GM12875 (cell line): ENCODE measurements at regions not wholly inside any gene's neighbourhood (a gene's known extent, or its start where the extent isn't known, plus 50 kb on each side); places are given as distances from the start of the nearest gene placed in this dataset.
"Not testable (repeated sequence)": the region's sequence is repeated elsewhere in the genome, so short reads cannot be mapped to it uniquely, and the experiment has no call there.

Experiments used
- H3K4me3 ChIP-seq: one replicate; pipeline ENCODE4 v1.5.1; 2011; ENCODE audit warnings: low read depth, low read length, control low read depth
- TF ChIP-seq, protein P1 (sequence below): IDR thresholded peaks from 2 replicates; pipeline ENCODE4 v1.5.1; 2011; ENCODE audit warnings: low read depth, mild to moderate bottlenecking, control low read depth, inconsistent platforms, low read length, moderate library complexity, borderline replicate concordance; ENCODE audit not compliant: insufficient read depth

DNA sequence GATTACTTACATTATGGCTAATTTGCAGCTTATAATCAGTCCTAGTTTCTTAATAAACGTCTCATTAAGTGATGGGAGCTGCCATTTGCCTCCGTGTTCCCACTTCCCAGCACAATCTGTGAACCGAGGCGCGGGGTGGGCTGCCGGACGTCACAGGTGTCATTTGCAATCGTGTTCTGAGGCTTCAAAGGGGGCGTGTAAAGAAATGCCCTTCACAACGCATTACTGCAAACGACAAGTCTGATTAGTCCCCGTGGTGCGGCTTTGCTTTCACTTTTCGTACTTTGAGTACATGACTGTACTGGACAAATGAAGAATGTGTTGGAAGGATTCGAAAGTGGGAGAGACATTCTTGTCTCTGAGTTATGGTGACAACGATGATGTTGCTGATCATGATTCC, 614.2 kb upstream of the ADARB2 start:
- TF ChIP-seq, protein P1, sequence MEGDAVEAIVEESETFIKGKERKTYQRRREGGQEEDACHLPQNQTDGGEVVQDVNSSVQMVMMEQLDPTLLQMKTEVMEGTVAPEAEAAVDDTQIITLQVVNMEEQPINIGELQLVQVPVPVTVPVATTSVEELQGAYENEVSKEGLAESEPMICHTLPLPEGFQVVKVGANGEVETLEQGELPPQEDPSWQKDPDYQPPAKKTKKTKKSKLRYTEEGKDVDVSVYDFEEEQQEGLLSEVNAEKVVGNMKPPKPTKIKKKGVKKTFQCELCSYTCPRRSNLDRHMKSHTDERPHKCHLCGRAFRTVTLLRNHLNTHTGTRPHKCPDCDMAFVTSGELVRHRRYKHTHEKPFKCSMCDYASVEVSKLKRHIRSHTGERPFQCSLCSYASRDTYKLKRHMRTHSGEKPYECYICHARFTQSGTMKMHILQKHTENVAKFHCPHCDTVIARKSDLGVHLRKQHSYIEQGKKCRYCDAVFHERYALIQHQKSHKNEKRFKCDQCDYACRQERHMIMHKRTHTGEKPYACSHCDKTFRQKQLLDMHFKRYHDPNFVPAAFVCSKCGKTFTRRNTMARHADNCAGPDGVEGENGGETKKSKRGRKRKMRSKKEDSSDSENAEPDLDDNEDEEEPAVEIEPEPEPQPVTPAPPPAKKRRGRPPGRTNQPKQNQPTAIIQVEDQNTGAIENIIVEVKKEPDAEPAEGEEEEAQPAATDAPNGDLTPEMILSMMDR, result no peak

GRCh38 chr10:2342206-2342605, 604.9 kb upstream of the ADARB2 start:
- no peak overlapping the region for H3K4me3 ChIP-seq
- TF ChIP-seq, protein P1, result no peak

More for the DNA sequence above, 614.2 kb upstream of the ADARB2 start:
- H3K4me3 ChIP-seq, result no peak overlapping the region

DNA sequence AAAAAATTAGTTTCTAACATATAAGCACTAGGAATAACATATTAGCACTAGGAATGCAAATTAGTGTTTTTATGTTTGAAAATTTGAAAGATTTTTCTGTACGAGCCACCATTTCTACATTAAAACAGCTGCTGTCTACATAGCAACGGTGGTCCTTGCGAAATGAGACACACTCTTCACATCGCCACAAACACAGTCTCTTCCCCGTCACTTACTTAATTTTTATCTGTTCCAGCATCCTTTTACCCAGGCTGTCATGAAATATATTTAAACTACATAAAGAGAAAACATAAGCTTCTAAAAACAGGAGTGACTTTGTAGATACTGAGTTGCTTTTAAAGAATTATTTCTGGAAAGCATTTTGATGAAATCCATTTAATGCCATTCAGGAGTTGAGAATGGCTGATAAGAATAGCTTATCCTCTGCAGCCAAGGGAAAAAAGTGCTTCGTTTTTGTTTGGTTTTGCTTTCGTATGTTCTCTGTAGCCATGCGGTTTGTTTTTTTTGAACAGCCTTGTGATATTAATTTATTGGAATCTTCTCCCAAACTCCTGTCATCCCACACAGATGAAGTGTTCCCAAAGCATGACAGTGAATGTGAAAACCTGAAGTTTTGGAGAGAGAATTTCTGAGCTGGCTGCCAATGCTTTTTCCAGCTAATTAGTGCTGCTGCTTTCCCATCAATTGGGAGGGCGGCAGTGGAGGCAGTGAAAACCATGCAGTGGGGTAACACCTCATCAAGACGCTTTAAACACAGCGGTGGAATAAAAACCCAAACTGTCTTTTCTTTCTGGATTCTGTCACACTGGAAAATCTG, 603.7 kb upstream of the ADARB2 start:
- TF ChIP-seq, protein P1, result no peak
- no peak overlapping the region for H3K4me3 ChIP-seq

DNA sequence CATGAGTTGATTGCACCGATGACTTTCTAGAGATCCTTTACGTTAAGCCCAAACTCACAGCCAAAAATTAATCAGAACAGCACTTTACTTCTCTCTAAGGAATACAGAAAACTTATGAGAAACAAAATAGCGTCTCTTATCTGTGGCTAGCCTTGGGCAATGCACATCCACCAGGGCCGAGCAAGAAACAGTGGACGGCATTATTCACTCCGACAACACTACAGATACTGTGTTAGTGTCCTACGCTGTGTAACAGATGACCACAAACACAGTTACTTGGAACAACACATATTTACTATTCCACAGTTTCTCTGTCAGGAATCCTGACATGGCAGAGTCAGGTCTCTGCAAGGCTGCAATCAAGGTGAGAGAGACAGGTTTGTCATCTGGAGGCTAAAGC, 598.3 kb upstream of the ADARB2 start:
- no peak overlapping the region for H3K4me3 ChIP-seq
- TF ChIP-seq, protein P1, result no peak

DNA sequence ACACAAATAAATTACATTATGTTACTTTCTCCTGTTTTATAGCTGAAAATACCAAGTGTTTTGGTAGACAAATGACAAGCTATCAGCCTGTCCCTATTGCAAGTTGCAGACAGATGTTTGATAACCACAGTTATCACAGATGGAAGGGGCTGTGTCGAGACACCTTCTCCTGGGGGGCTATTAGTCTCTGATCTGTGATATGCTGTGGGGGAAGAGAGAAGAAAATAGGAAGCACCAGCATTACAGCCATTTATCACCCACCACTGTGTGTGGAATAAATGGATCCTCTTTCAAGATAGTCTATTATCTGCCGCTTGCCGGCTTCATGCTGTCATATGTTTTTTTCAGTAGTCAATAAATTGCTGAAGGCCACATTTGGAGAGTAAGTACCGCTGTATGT, 597.2 kb upstream of the ADARB2 start:
- no peak overlapping the region for H3K4me3 ChIP-seq
- TF ChIP-seq, protein P1, result no peak

GRCh38 chr10:2329082-2329481, 591.8 kb upstream of the ADARB2 start:
- no peak overlapping the region for H3K4me3 ChIP-seq
- TF ChIP-seq, protein P1, result no peak

DNA sequence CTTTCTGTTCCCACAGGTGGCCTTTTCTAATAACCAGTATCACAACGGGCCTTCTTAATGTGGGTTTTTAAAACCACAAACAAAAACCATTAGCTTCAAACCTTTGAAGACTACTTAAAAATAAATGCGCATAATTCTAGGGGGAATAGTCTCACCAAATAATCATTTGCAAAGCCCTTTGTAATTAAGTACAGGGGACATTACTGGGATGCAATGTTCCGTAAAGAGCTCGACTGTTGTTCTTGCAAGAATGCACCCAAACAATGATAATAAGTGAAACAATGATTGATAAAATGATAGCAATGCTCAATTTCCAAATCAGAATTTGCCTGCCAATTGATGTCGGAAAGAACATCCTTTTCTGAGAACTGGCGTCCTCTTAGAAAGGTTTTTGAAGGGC, 589.1 kb upstream of the ADARB2 start:
- no peak overlapping the region for H3K4me3 ChIP-seq
- TF ChIP-seq, protein P1, result no peak

- not testable (repeated sequence) for H3K4me3 ChIP-seq
Observed at GRCh38 chr10:2315045-2315485, 577.7 kb upstream of the ADARB2 start.
